ENCODE measurements at regions not wholly inside any gene's neighbourhood (a gene's known extent, or its start where the extent isn't known, plus 50 kb on each side); places are given as distances from the start of the nearest gene placed in this dataset.

GRCh38 chr12:58513852-58514251, 406.5 kb downstream of the LRIG3 start:
- intact Hi-C loops (cut with DNase I): no loop called here

GRCh38 chr12:58519839-58520238, 400.5 kb downstream of the LRIG3 start:
- TF ChIP-seq CTCF (IDR thresholded peaks at IDR 0.05): no peak
- Histone ChIP-seq H3K36me3 (no peaks in the 10 kb centered on the region), H3K27me3 (no peaks in the 10 kb centered on the region), H3K4me3 (no peak overlapping the region), H3K4me1 (no peaks in the 10 kb centered on the region), H3K9me3 (no peaks in the 10 kb centered on the region), H3K27ac (no peak overlapping the region)
- 58 to 70% methylated on average over 1 of the region's 1 CpG for WGBS, 2 donors
- ATAC-seq: no peak
- intact Hi-C loops (cut with DNase I): no loop called here
- no peak for FAIRE-seq
- no peak for DNase-seq

More at GRCh38 chr12:58513852-58514251, 406.5 kb downstream of the LRIG3 start:
- Histone ChIP-seq H3K27me3 (no peaks in the 10 kb centered on the region), H3K36me3 (no peaks in the 10 kb centered on the region), H3K27ac (no peak overlapping the region), H3K4me3 (no peak overlapping the region), H3K9me3 (no peaks in the 10 kb centered on the region), H3K4me1 (no peaks in the 10 kb centered on the region)
- DNase-seq (no peak), ATAC-seq (no peak), FAIRE-seq (no peak)
- TF ChIP-seq CTCF (IDR thresholded peaks at IDR 0.05): no peak
- WGBS, 2 donors: 44 to 47% methylated on average over 4 of the region's 4 CpGs

GRCh38 chr12:58521152-58521551, 399.2 kb downstream of the LRIG3 start:
- WGBS, 2 donors: 90 to 98% methylated on average over 2 of the region's 2 CpGs

GRCh38 chr12:58521796-58522195, 398.5 kb downstream of the LRIG3 start:
- H3K4me3 ChIP-seq: no peak overlapping the region
- no peaks in the 10 kb centered on the region for H3K36me3 ChIP-seq
- 78 to 80% methylated on average over 1 of the region's 1 CpG for WGBS, 2 donors
- no peaks in the 10 kb centered on the region for H3K9me3 ChIP-seq
- no peak for TF ChIP-seq CTCF (IDR thresholded peaks at IDR 0.05)
- no peaks in the 10 kb centered on the region for H3K4me1 ChIP-seq
- no peak overlapping the region for H3K27ac ChIP-seq
- DNase-seq: no peak
- intact Hi-C loops (cut with DNase I): no loop called here
- H3K27me3 ChIP-seq: no peaks in the 10 kb centered on the region
- no peak for FAIRE-seq
- ATAC-seq: no peak

More at GRCh38 chr12:58521152-58521551, 399.2 kb downstream of the LRIG3 start:
- DNase-seq (no peak), FAIRE-seq (no peak), ATAC-seq (no peak)
- Histone ChIP-seq H3K36me3 (no peaks in the 10 kb centered on the region), H3K4me1 (no peaks in the 10 kb centered on the region), H3K27me3 (no peaks in the 10 kb centered on the region), H3K9me3 (no peaks in the 10 kb centered on the region), H3K4me3 (no peak overlapping the region), H3K27ac (no peak overlapping the region)
- no peak for TF ChIP-seq CTCF (IDR thresholded peaks at IDR 0.05)
- intact Hi-C loops (cut with DNase I): no loop called here

- intact Hi-C loops (cut with DNase I): no loop called here
Observed at GRCh38 chr12:58523360-58523759, 396.9 kb downstream of the LRIG3 start.

More at GRCh38 chr12:58523360-58523759, 396.9 kb downstream of the LRIG3 start:
- Histone ChIP-seq H3K27ac (no peak overlapping the region), H3K27me3 (no peaks in the 10 kb centered on the region), H3K4me3 (no peak overlapping the region), H3K9me3 (no peaks in the 10 kb centered on the region), H3K4me1 (no peaks in the 10 kb centered on the region), H3K36me3 (no peaks in the 10 kb centered on the region)
- FAIRE-seq (no peak), ATAC-seq (no peak), DNase-seq (no peak)
- TF ChIP-seq CTCF (IDR thresholded peaks at IDR 0.05): no peak
